ENCODE measurements at regions not wholly inside any gene's neighbourhood (a gene's known extent, or its start where the extent isn't known, plus 50 kb on each side); places are given as distances from the start of the nearest gene placed in this dataset.

GRCh38 chr7:49320083-49320482 is 395.7 kb downstream of the CDC14C start:
- intact Hi-C loops (cut with DNase I) = no loop called here

GRCh38 chr7:49321843-49322242 is 397.5 kb downstream of the CDC14C start:
- no peak for DNase-seq (ENCODE audit: extremely low spot score in 2 of 2)

More at GRCh38 chr7:49320083-49320482, 395.7 kb downstream of the CDC14C start:
- Histone ChIP-seq H3K27me3 (no peaks in the 10 kb centered on the region), H3K36me3 (no peaks in the 10 kb centered on the region), H3K27ac (no peak overlapping the region), H3K9me3 (no peaks in the 10 kb centered on the region), H3K4me3 (no peak overlapping the region), H3K4me1 (no peaks in the 10 kb centered on the region)
- no peak for DNase-seq (ENCODE audit: extremely low spot score in 2 of 2)
- no peak for TF ChIP-seq POLR2A (IDR thresholded peaks at IDR 0.05)
- no peak for TF ChIP-seq POLR2AphosphoS5 (IDR thresholded peaks at IDR 0.05; ENCODE audit: insufficient read depth in 1 of 2, low read depth in 1 of 2)
- TF ChIP-seq CTCF (IDR thresholded peaks at IDR 0.05) = no peak

GRCh38 chr7:49322476-49322875 is 398.1 kb downstream of the CDC14C start:
- no peaks in the 10 kb centered on the region for H3K36me3 ChIP-seq
- TF ChIP-seq POLR2A (IDR thresholded peaks at IDR 0.05) = no peak
- no peak for TF ChIP-seq POLR2AphosphoS5 (IDR thresholded peaks at IDR 0.05; ENCODE audit: insufficient read depth in 1 of 2, low read depth in 1 of 2)
- TF ChIP-seq CTCF (IDR thresholded peaks at IDR 0.05) = no peak
- no peaks in the 10 kb centered on the region for H3K9me3 ChIP-seq
- H3K27ac ChIP-seq = no peak overlapping the region
- intact Hi-C loops (cut with DNase I) = no loop called here
- no peaks in the 10 kb centered on the region for H3K27me3 ChIP-seq
- no peak for DNase-seq (ENCODE audit: extremely low spot score in 2 of 2)
- H3K4me1 ChIP-seq = no peaks in the 10 kb centered on the region
- no peak overlapping the region for H3K4me3 ChIP-seq

More at GRCh38 chr7:49321843-49322242, 397.5 kb downstream of the CDC14C start:
- Histone ChIP-seq H3K27me3 (no peaks in the 10 kb centered on the region), H3K4me3 (no peak overlapping the region), H3K36me3 (no peaks in the 10 kb centered on the region), H3K27ac (no peak overlapping the region), H3K9me3 (no peaks in the 10 kb centered on the region), H3K4me1 (no peaks in the 10 kb centered on the region)
- intact Hi-C loops (cut with DNase I) = no loop called here
- TF ChIP-seq CTCF (IDR thresholded peaks at IDR 0.05) (no peak), POLR2A (IDR thresholded peaks at IDR 0.05) (no peak), POLR2AphosphoS5 (IDR thresholded peaks at IDR 0.05; ENCODE audit: insufficient read depth in 1 of 2, low read depth in 1 of 2) (no peak)

- Histone ChIP-seq H3K4me1 (no peaks in the 10 kb centered on the region), H3K27ac (no peak overlapping the region)
- DNase-seq (ENCODE audit: extremely low spot score in 2 of 2) = no peak
These were observed 399.7 kb downstream of the CDC14C start for GRCh38 chr7:49324040-49324439.

More at GRCh38 chr7:49324040-49324439, 399.7 kb downstream of the CDC14C start:
- H3K36me3 ChIP-seq = no peaks in the 10 kb centered on the region
- H3K4me3 ChIP-seq = no peak overlapping the region
- TF ChIP-seq CTCF (IDR thresholded peaks at IDR 0.05) (no peak), POLR2AphosphoS5 (IDR thresholded peaks at IDR 0.05; ENCODE audit: insufficient read depth in 1 of 2, low read depth in 1 of 2) (no peak), POLR2A (IDR thresholded peaks at IDR 0.05) (no peak)
- intact Hi-C loops (cut with DNase I) = no loop called here
- H3K9me3 ChIP-seq = no peaks in the 10 kb centered on the region
- no peaks in the 10 kb centered on the region for H3K27me3 ChIP-seq
